ENCODE measurements at regions not wholly inside any gene's neighbourhood (a gene's known extent, or its start where the extent isn't known, plus 50 kb on each side); places are given as distances from the start of the nearest gene placed in this dataset.

DNA sequence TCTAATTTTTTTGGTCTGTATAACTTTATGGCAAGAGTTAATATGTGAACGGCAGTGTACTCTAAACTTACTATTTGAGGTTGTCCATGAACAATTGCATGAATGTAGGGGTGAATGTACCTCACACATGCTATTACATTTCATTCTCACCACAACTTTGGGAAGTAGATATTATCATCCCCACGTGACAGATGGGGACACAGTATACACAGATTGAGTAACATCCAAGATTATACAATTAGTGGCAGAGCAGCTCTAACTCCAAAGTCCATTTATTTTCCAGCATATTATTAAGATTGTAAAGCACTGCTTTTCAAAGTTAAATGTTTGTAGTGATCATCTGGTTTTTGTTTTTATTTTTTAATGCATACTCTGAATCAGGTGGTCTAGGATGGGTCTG is 622.1 kb upstream of the ZEB2 start:
- TF ChIP-seq, protein P1, sequence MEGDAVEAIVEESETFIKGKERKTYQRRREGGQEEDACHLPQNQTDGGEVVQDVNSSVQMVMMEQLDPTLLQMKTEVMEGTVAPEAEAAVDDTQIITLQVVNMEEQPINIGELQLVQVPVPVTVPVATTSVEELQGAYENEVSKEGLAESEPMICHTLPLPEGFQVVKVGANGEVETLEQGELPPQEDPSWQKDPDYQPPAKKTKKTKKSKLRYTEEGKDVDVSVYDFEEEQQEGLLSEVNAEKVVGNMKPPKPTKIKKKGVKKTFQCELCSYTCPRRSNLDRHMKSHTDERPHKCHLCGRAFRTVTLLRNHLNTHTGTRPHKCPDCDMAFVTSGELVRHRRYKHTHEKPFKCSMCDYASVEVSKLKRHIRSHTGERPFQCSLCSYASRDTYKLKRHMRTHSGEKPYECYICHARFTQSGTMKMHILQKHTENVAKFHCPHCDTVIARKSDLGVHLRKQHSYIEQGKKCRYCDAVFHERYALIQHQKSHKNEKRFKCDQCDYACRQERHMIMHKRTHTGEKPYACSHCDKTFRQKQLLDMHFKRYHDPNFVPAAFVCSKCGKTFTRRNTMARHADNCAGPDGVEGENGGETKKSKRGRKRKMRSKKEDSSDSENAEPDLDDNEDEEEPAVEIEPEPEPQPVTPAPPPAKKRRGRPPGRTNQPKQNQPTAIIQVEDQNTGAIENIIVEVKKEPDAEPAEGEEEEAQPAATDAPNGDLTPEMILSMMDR (conservative IDR thresholded peaks at IDR 0.05), result no peak
- no peak for TF ChIP-seq EZH2 (IDR thresholded peaks at IDR 0.05; ENCODE audit: low read depth)
